Endothelial cell of umbilical vein (primary cell): ENCODE measurements at regions not wholly inside any gene's neighbourhood (a gene's known extent, or its start where the extent isn't known, plus 50 kb on each side); places are given as distances from the start of the nearest gene placed in this dataset.
"Not testable (repeated sequence)": the region's sequence is repeated elsewhere in the genome, so short reads cannot be mapped to it uniquely, and the experiment has no call there.

Experiments
- BruUV-seq: library from RNA; stranded (reverse); fragments of 400-500 nt; replicated peaks from 2 replicates; lab custom pipeline; 2021; lab: Mats Ljungman, UMichigan
- CTCF ChIA-PET: fragments of 300-600, 350-600 bp; sonication (Branson Sonifier 250); formaldehyde crosslinking; loops from one replicate; lab custom pipeline; 2021; ENCODE audit warnings: antibody characterized with exemption, inconsistent platforms; lab: Charles Lee
- POLR2A ChIA-PET: fragments of 300-600, 350-600 bp; sonication (Branson Sonifier 250); formaldehyde crosslinking; loops from one replicate; lab custom pipeline; 2021; ENCODE audit warnings: antibody characterized with exemption, inconsistent platforms; lab: Charles Lee
- DNase-seq: peaks from one replicate; pipeline ENCODE4 v3.0.0-alpha.2; 2011; ENCODE audit warnings: low read depth, low spot score
- FAIRE-seq: peaks from 2 replicates; lab custom pipeline; 2011; peaks lifted over from hg19 to GRCh38; lab: Jason Lieb, UNC
- H2AFZ ChIP-seq: 2 replicates; pipeline ENCODE4 v1.6.0; 2012; ENCODE audit warnings: low read depth, low read length, control low read depth, inconsistent platforms
- H3K27ac ChIP-seq: 2 replicates; pipeline ENCODE4 v1.5.1; 2011; ENCODE audit warnings: low read depth, mild to moderate bottlenecking, control low read depth, low read length, moderate library complexity; ENCODE audit not compliant: insufficient read depth
- H3K27me3 ChIP-seq, 2 experiments: 2 replicates each; pipeline versions ENCODE4 v1.6.0 to v1.6.1; 2011; ENCODE audit warnings: low read length in 2 of 2, mixed read lengths in 1 of 2; ENCODE audit not compliant: control insufficient read depth in 2 of 2, insufficient read depth in 2 of 2
- H3K36me3 ChIP-seq, 2 experiments: 2 replicates in 1 of 2; 3 replicates in 1 of 2; pipeline ENCODE4 v1.5.1; 2011; ENCODE audit warnings: low read length in 2 of 2, mild to moderate bottlenecking in 1 of 2, moderate library complexity in 1 of 2; ENCODE audit not compliant: control insufficient read depth in 2 of 2, insufficient read depth in 2 of 2; ENCODE audit errors: extremely low read depth in 1 of 2
- H3K4me1 ChIP-seq: 3 replicates; pipeline ENCODE4 v1.5.1; 2011; ENCODE audit warnings: mild to moderate bottlenecking, low read length; ENCODE audit not compliant: control insufficient read depth, insufficient read depth; ENCODE audit errors: extremely low read depth
- H3K4me2 ChIP-seq: 2 replicates; pipeline ENCODE4 v1.6.1; 2011; ENCODE audit warnings: low read length, control low read depth, mixed read lengths; ENCODE audit not compliant: insufficient read depth
- H3K4me3 ChIP-seq, 3 experiments: fragments of 200-600 bp in 1 of 3; sonication (generic), shearing (Covaris generic) in 1 of 3; replicated peaks in 1 of 3; 2 replicates each; pipeline ENCODE4 v1.5.1; 2011 to 2016; ENCODE audit warnings: control low read depth in 3 of 3, low read length in 3 of 3, mild to moderate bottlenecking in 2 of 3, inconsistent platforms in 1 of 3, low read depth in 1 of 3, moderate library complexity in 1 of 3; ENCODE audit not compliant: insufficient read depth in 1 of 3
- H3K79me2 ChIP-seq: 2 replicates; pipeline ENCODE4 v1.6.0; 2012; ENCODE audit warnings: low read length, inconsistent platforms; ENCODE audit not compliant: control insufficient read depth, insufficient read depth
- H3K9ac ChIP-seq: replicated peaks from 2 replicates; pipeline ENCODE3; 2011; ENCODE audit warnings: low read length, control low read depth; ENCODE audit not compliant: insufficient read depth; ENCODE audit errors: extremely low read depth
- H3K9me1 ChIP-seq: replicated peaks from 3 replicates; pipeline ENCODE4 v1.6.0; 2011; ENCODE audit warnings: mild to moderate bottlenecking, low read length; ENCODE audit not compliant: control insufficient read depth, insufficient read depth; ENCODE audit errors: extremely low read depth
- H3K9me3 ChIP-seq: replicated peaks from 2 replicates; pipeline ENCODE4 v1.5.1; 2012; ENCODE audit warnings: low read length, inconsistent platforms; ENCODE audit not compliant: control insufficient read depth, insufficient read depth
- H4K20me1 ChIP-seq: replicated peaks from 2 replicates; pipeline ENCODE3; 2011; ENCODE audit warnings: mild to moderate bottlenecking, low read length; ENCODE audit not compliant: control insufficient read depth, insufficient read depth; ENCODE audit errors: extremely low read depth
- dilution Hi-C: fragments of 300-500 bp; cut with MboI; formaldehyde crosslinking; loops from one replicate; pipeline ENCODE4 v1.15.0; 2019; ENCODE audit warnings: low sequenced_read_pairs; ENCODE audit not compliant: extremely low pct_ligation_motif_present
- intact Hi-C: fragments of 100-400 bp; cut with micrococcal nuclease; formaldehyde crosslinking; loops from one replicate; pipeline ENCODE4 v1.10.0; 2022

DNA sequence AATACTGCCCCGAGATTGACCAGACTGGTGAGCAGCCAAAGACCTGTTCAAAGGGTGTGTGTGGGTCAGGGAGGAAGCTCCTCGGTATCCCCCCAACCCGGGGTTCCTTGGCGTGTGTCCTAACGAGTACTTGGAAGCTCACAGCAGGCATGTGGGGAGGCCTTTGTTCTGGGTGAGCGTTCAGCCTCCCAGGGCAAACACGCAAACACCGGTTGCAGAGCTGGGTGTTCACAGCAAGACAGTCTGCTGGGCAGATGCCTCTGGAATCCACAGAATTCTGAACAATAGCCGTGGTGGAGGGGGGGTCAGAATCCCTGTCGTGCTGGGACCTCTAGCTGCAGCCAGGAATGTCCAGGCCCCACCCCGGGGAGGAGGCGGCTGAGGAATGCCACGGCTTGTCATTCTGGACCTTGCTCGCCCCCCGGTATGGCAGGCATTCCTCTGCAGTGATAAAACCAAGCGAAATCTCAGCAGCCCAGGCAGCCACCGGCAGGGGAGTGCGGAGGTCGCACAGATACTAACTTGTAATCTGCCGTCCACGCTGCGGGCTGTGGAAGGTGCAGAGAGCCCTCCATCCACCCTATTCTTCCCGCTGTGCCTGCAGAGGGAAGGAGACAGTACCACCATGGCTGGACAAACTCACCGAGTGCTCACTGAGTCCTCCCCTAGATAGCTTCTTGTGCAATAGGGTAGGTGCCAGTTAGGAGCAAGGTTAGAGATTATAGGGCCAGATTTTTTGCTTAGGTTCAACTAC is 77.8 kb upstream of the METTL9 start:
- dilution Hi-C loops, H3K36me3 ChIP-seq, intact Hi-C loops, H3K9me1 ChIP-seq, DNase-seq, H3K27ac ChIP-seq, H3K9me3 ChIP-seq, BruUV-seq, H3K4me1 ChIP-seq, POLR2A ChIA-PET, H3K4me3 ChIP-seq, CTCF ChIA-PET, H3K27me3 ChIP-seq, H4K20me1 ChIP-seq, FAIRE-seq, H3K4me2 ChIP-seq, H3K9ac ChIP-seq: not testable (repeated sequence)
- Histone ChIP-seq H2AFZ (peak overlapping the region; percentile 71), H3K79me2 (peaks cover 25% of the 10 kb centered on the region)

DNA sequence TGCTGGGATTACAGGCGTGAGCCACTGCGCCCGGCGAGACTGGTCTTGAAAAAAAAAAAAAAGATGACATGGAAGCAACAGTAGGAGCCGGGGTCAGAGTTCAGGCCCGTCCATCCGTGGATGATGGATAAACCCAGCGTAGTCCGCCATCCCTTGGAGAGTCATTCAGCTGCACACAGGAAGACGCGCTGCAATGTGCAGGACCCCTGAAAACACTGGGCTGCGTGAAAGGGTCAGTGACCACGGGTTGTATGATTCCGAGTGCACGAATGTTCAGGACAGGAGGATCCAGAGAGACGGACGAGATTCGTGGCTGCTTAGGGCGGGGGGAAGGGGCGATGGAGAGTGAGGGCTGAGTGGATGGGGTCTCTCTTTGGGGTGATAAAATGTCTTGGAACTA is 76.5 kb upstream of the METTL9 start:
- H3K4me2 ChIP-seq, CTCF ChIA-PET, BruUV-seq, dilution Hi-C loops, H3K9me1 ChIP-seq, H3K4me1 ChIP-seq, DNase-seq, H3K27me3 ChIP-seq, FAIRE-seq, H3K27ac ChIP-seq, H3K9ac ChIP-seq, H3K36me3 ChIP-seq, H4K20me1 ChIP-seq, H3K9me3 ChIP-seq, POLR2A ChIA-PET, intact Hi-C loops, H3K4me3 ChIP-seq, H2AFZ ChIP-seq: not testable (repeated sequence)
- peaks cover 16% of the 10 kb centered on the region for H3K79me2 ChIP-seq
